ENCODE measurements at regions not wholly inside any gene's neighbourhood (a gene's known extent, or its start where the extent isn't known, plus 50 kb on each side); places are given as distances from the start of the nearest gene placed in this dataset.
"Not testable (repeated sequence)": the region's sequence is repeated elsewhere in the genome, so short reads cannot be mapped to it uniquely, and the experiment has no call there.

- TF ChIP-seq CTCF (IDR thresholded peaks at IDR 0.05); ZFX (IDR thresholded peaks at IDR 0.05; ENCODE audit: borderline replicate concordance): not testable (repeated sequence)
Observed at GRCh38 chr4:159421058-159421419, 318.2 kb downstream of the RAPGEF2 start.

All from 22Rv1 (cell line).